Tibial nerve (tissue), 4 donors: ENCODE measurements at regions not wholly inside any gene's neighbourhood (a gene's known extent, or its start where the extent isn't known, plus 50 kb on each side); places are given as distances from the start of the nearest gene placed in this dataset.

Experiments used
- DNase-seq, 2 donors: peaks; one replicate each; pipeline ENCODE4 v3.0.0-alpha.2; 2019; ENCODE audit warnings: low spot score in 2 of 2
- H3K27ac ChIP-seq, 4 donors: fragments of 200-600 bp; sonication (generic) in 3 of 4; one replicate each; pipeline ENCODE4 v1.5.1; 2017 to 2019; ENCODE audit warnings: mild to moderate bottlenecking in 1 of 4
- H3K27me3 ChIP-seq, 2 donors: fragments of 200-600 bp; sonication (generic) in 1 of 2; one replicate each; pipeline versions ENCODE4 v1.5.1 to v1.6.0; 2017 to 2019
- H3K36me3 ChIP-seq, 3 donors: fragments of 200-600 bp; sonication (generic); one replicate each; pipeline ENCODE4 v1.5.1; 2018 to 2019
- H3K4me1 ChIP-seq, 4 donors: fragments of 200-600 bp; sonication (generic) in 3 of 4; one replicate each; pipeline ENCODE4 v1.5.1; 2017 to 2019
- H3K4me3 ChIP-seq, 4 donors: fragments of 200-600 bp; sonication (generic) in 3 of 4; one replicate each; pipeline ENCODE4 v1.5.1; 2017 to 2019; ENCODE audit warnings: mild to moderate bottlenecking in 1 of 4, moderate library complexity in 1 of 4
- H3K9me3 ChIP-seq, 4 donors: fragments of 200-600 bp; sonication (generic) in 3 of 4; one replicate each; pipeline ENCODE4 v1.5.1; 2017 to 2019
- CTCF ChIP-seq, 5 experiments: fragments of 200-600 bp in 3 of 5; fragments of 450-650 bp in 2 of 5; sonication (generic) in 3 of 5; IDR thresholded peaks; one replicate each; pipeline ENCODE4 v1.5.1; 2016 to 2019; ENCODE audit warnings: antibody characterized with exemption in 5 of 5, mild to moderate bottlenecking in 3 of 5, moderate library complexity in 2 of 5
- EP300 ChIP-seq, 2 donors: sonication (generic); formaldehyde crosslinking; IDR thresholded peaks; one replicate each; pipeline ENCODE4 v1.6.1; 2017; ENCODE audit warnings: antibody characterized with exemption in 2 of 2, mild to moderate bottlenecking in 1 of 2
- POLR2A ChIP-seq, 2 donors: fragments of 450-650 bp; IDR thresholded peaks; one replicate each; pipeline ENCODE4 v1.6.1; 2017; ENCODE audit warnings: antibody characterized with exemption in 2 of 2, mild to moderate bottlenecking in 2 of 2, moderate library complexity in 2 of 2
- WGBS, 2 donors: methylation state at CpG; one replicate each; pipeline ENCODE4 v1.1.5; 2018; 5-methylcytosine and 5-hydroxymethylcytosine counted together

GRCh38 chr1:208851366-208851765, 607.2 kb upstream of the PLXNA2 start:
- DNase-seq: no peak
- no peaks in the 10 kb centered on the region for H3K4me1 ChIP-seq
- H3K9me3 ChIP-seq: no peaks in the 10 kb centered on the region
- TF ChIP-seq EP300 (IDR thresholded peaks at IDR 0.05) (no peak), CTCF (IDR thresholded peaks at IDR 0.05) (no peak), POLR2A (IDR thresholded peaks at IDR 0.05) (no peak)
- H3K36me3 ChIP-seq: no peaks in the 10 kb centered on the region
- WGBS, 2 donors: 73 to 76% methylated on average over 2 of the region's 2 CpGs
- H3K27ac ChIP-seq: no peak overlapping the region
- no peak overlapping the region for H3K4me3 ChIP-seq
- no peaks in the 10 kb centered on the region for H3K27me3 ChIP-seq

GRCh38 chr1:208852911-208853310, 608.7 kb upstream of the PLXNA2 start:
- Histone ChIP-seq H3K36me3 (no peaks in the 10 kb centered on the region), H3K27ac (no peak overlapping the region), H3K4me1 (no peaks in the 10 kb centered on the region), H3K27me3 (no peaks in the 10 kb centered on the region), H3K9me3 (no peaks in the 10 kb centered on the region), H3K4me3 (no peak overlapping the region)
- TF ChIP-seq CTCF (IDR thresholded peaks at IDR 0.05) (no peak), POLR2A (IDR thresholded peaks at IDR 0.05) (no peak), EP300 (IDR thresholded peaks at IDR 0.05) (no peak)
- DNase-seq: no peak
- WGBS, 2 donors: 78 to 89% methylated on average over 3 of the region's 3 CpGs

GRCh38 chr1:208855403-208855802, 611.2 kb upstream of the PLXNA2 start:
- TF ChIP-seq POLR2A (IDR thresholded peaks at IDR 0.05) (no peak), EP300 (IDR thresholded peaks at IDR 0.05) (no peak), CTCF (IDR thresholded peaks at IDR 0.05) (no peak)
- Histone ChIP-seq H3K27me3 (no peaks in the 10 kb centered on the region), H3K9me3 (no peaks in the 10 kb centered on the region), H3K4me1 (no peaks in the 10 kb centered on the region), H3K27ac (no peak overlapping the region), H3K36me3 (no peaks in the 10 kb centered on the region), H3K4me3 (no peak overlapping the region)
- 47 to 55% methylated on average over 1 of the region's 1 CpG for WGBS, 2 donors
- DNase-seq: no peak

GRCh38 chr1:208857465-208857864, 613.3 kb upstream of the PLXNA2 start:
- H3K9me3 ChIP-seq: no peaks in the 10 kb centered on the region
- H3K27me3 ChIP-seq: no peaks in the 10 kb centered on the region
- DNase-seq: no peak
- no peak overlapping the region for H3K27ac ChIP-seq
- no peaks in the 10 kb centered on the region for H3K36me3 ChIP-seq
- H3K4me1 ChIP-seq: no peaks in the 10 kb centered on the region
- no peak for TF ChIP-seq POLR2A (IDR thresholded peaks at IDR 0.05)
- 81 to 84% methylated on average over 2 of the region's 2 CpGs for WGBS, 2 donors
- no peak overlapping the region for H3K4me3 ChIP-seq

- Histone ChIP-seq H3K4me1 (no peaks in the 10 kb centered on the region), H3K27me3 (no peaks in the 10 kb centered on the region), H3K9me3 (no peaks in the 10 kb centered on the region), H3K4me3 (no peak overlapping the region), H3K36me3 (no peaks in the 10 kb centered on the region), H3K27ac (no peak overlapping the region)
- 86 to 89% methylated on average over 5 of the region's 5 CpGs for WGBS, 2 donors
- TF ChIP-seq CTCF (IDR thresholded peaks at IDR 0.05) (no peak), POLR2A (IDR thresholded peaks at IDR 0.05) (no peak), EP300 (IDR thresholded peaks at IDR 0.05) (no peak)
- DNase-seq: no peak
Measured at GRCh38 chr1:208858738-208859137, 614.6 kb upstream of the PLXNA2 start.

- Histone ChIP-seq H3K27me3 (no peaks in the 10 kb centered on the region), H3K4me1 (no peaks in the 10 kb centered on the region), H3K9me3 (no peaks in the 10 kb centered on the region), H3K36me3 (no peaks in the 10 kb centered on the region), H3K27ac (no peak overlapping the region), H3K4me3 (no peak overlapping the region)
- no peak for DNase-seq
- no peak for TF ChIP-seq EP300 (IDR thresholded peaks at IDR 0.05)
- TF ChIP-seq CTCF (IDR thresholded peaks at IDR 0.05): no peak
- no peak for TF ChIP-seq POLR2A (IDR thresholded peaks at IDR 0.05)
- WGBS, 2 donors: 46 to 50% methylated on average over 1 of the region's 1 CpG
Measured at GRCh38 chr1:208864366-208864965, 620.3 kb upstream of the PLXNA2 start.
